Glutamatergic neuron (in vitro differentiated cells): ENCODE measurements at regions not wholly inside any gene's neighbourhood (a gene's known extent, or its start where the extent isn't known, plus 50 kb on each side); places are given as distances from the start of the nearest gene placed in this dataset. TPM values are rescaled to one million over a fixed set of nuclear protein-coding genes. Genes with fewer than 3 reads are reported as not detected.

Experiments
- DNase-seq: peaks from one replicate; pipeline ENCODE4 v3.0.0; 2022
- H3K27ac Mint-ChIP-seq: one replicate; pipeline ENCODE4 v1.8.0; 2020; ENCODE audit warnings: mild to moderate bottlenecking, mixed read lengths, inconsistent platforms; ENCODE audit not compliant: unreplicated experiment
- H3K27me3 Mint-ChIP-seq: one replicate; pipeline ENCODE4 v1.8.0; 2020; ENCODE audit warnings: mild to moderate bottlenecking, moderate library complexity, mixed read lengths, inconsistent platforms; ENCODE audit not compliant: unreplicated experiment
- H3K36me3 Mint-ChIP-seq: one replicate; pipeline ENCODE4 v1.8.0; 2020; ENCODE audit warnings: mild to moderate bottlenecking, mixed read lengths, inconsistent platforms; ENCODE audit not compliant: unreplicated experiment
- H3K4me1 Mint-ChIP-seq: one replicate; pipeline ENCODE4 v1.8.0; 2020; ENCODE audit warnings: mild to moderate bottlenecking, low read depth, mixed read lengths, inconsistent platforms; ENCODE audit not compliant: unreplicated experiment
- H3K4me3 Mint-ChIP-seq: one replicate; pipeline ENCODE4 v1.8.0; 2020; ENCODE audit warnings: mild to moderate bottlenecking, mixed read lengths, inconsistent platforms; ENCODE audit not compliant: unreplicated experiment
- H3K9me3 Mint-ChIP-seq: one replicate; pipeline ENCODE4 v1.8.0; 2020; ENCODE audit warnings: mild to moderate bottlenecking, moderate library complexity, mixed read lengths, inconsistent platforms; ENCODE audit not compliant: unreplicated experiment
- CTCF ChIP-seq: fragments of 200-600 bp; sonication (generic); IDR thresholded peaks from one replicate; pipeline ENCODE4 v1.5.0; 2021; ENCODE audit not compliant: partially characterized antibody, unreplicated experiment
- microRNA-seq: library from miRNA; unstranded; fragments of <30 nt; microRNA quantifications from one replicate; pipeline ENCODE4, GENCODE V29; 2020; ENCODE audit not compliant: unreplicated experiment

GRCh38 chr22:47230251-47230650 lies 467.8 kb downstream of the TBC1D22A start:
- Mint-ChIP-seq H3K4me3 (no peak overlapping the region), H3K27me3 (no peaks in the 10 kb centered on the region), H3K36me3 (peaks cover 7% of the 10 kb centered on the region), H3K27ac (no peak overlapping the region), H3K4me1 (no peaks in the 10 kb centered on the region), H3K9me3 (peaks cover 18% of the 10 kb centered on the region)
- TF ChIP-seq CTCF = no peak
- DNase-seq = no peak

GRCh38 chr22:47228767-47229166 lies 466.3 kb downstream of the TBC1D22A start:
- Mint-ChIP-seq H3K27ac (no peak overlapping the region), H3K4me3 (no peak overlapping the region), H3K9me3 (peaks cover 15% of the 10 kb centered on the region), H3K36me3 (peaks cover 7% of the 10 kb centered on the region), H3K4me1 (no peaks in the 10 kb centered on the region), H3K27me3 (peaks cover 2% of the 10 kb centered on the region)
- no peak for DNase-seq
- TF ChIP-seq CTCF = no peak

- DNase-seq = no peak
- Mint-ChIP-seq H3K36me3 (no peaks in the 10 kb centered on the region), H3K27me3 (peaks cover 4% of the 10 kb centered on the region), H3K9me3 (peaks cover 11% of the 10 kb centered on the region), H3K4me3 (no peak overlapping the region), H3K27ac (no peak overlapping the region), H3K4me1 (no peaks in the 10 kb centered on the region)
- TF ChIP-seq CTCF = no peak
Measured at GRCh38 chr22:47225931-47226633, 463.6 kb downstream of the TBC1D22A start.

GRCh38 chr22:47225080-47225930 lies 462.9 kb downstream of the TBC1D22A start:
- H3K36me3 Mint-ChIP-seq = no peaks in the 10 kb centered on the region
- H3K9me3 Mint-ChIP-seq = peaks cover 12% of the 10 kb centered on the region
- H3K27ac Mint-ChIP-seq = no peak overlapping the region
- DNase-seq = no peak
- no peaks in the 10 kb centered on the region for H3K4me1 Mint-ChIP-seq
- H3K4me3 Mint-ChIP-seq = no peak overlapping the region
- TF ChIP-seq CTCF = no peak
- peaks cover 5% of the 10 kb centered on the region for H3K27me3 Mint-ChIP-seq

Small RNA genes in the stretch of these regions (microRNA-seq; reads per million reads assigned to microRNA genes)
- gene MIR3201 (not detected), gene MIR3667 (not detected), gene MIR4535 (not detected)
